D341Med (cell line): ENCODE measurements at regions not wholly inside any gene's neighbourhood (a gene's known extent, or its start where the extent isn't known, plus 50 kb on each side); places are given as distances from the start of the nearest gene placed in this dataset.

Experiments
- DNase-seq: peaks from one replicate; pipeline ENCODE4 v3.0.0; 2012; ENCODE audit warnings: low spot score

- DNase-seq, result no peak
Observed at GRCh38 chr3:193929921-193930646, 205.9 kb upstream of the HES1 start.

GRCh38 chr3:193932136-193932535 lies 203.8 kb upstream of the HES1 start:
- no peak for DNase-seq

GRCh38 chr3:193932576-193932975 lies 203.4 kb upstream of the HES1 start:
- no peak for DNase-seq

GRCh38 chr3:193933451-193933850 lies 202.5 kb upstream of the HES1 start:
- no peak for DNase-seq

- DNase-seq, result no peak
Observed at GRCh38 chr3:193935916-193936315, 200.0 kb upstream of the HES1 start.

- no peak for DNase-seq
Observed at GRCh38 chr3:193938613-193939012, 197.3 kb upstream of the HES1 start.

- no peak for DNase-seq
Observed at GRCh38 chr3:193939527-193939926, 196.4 kb upstream of the HES1 start.

GRCh38 chr3:193940526-193940925 lies 195.4 kb upstream of the HES1 start:
- no peak for DNase-seq

- DNase-seq, result no peak
Observed at GRCh38 chr3:193941486-193941885, 194.5 kb upstream of the HES1 start.

- no peak for DNase-seq
Observed at GRCh38 chr3:193942516-193943055, 193.4 kb upstream of the HES1 start.

- DNase-seq, result no peak
Observed at GRCh38 chr3:193943200-193943599, 192.7 kb upstream of the HES1 start.

- no peak for DNase-seq
Observed at GRCh38 chr3:193943851-193944517, 192.0 kb upstream of the HES1 start.

GRCh38 chr3:193944518-193944884 lies 191.4 kb upstream of the HES1 start:
- no peak for DNase-seq

- DNase-seq, result no peak
Observed at GRCh38 chr3:193945143-193945542, 190.8 kb upstream of the HES1 start.

- DNase-seq, result no peak
Observed at GRCh38 chr3:193946945-193947344, 189.0 kb upstream of the HES1 start.

- DNase-seq, result no peak
Observed at GRCh38 chr3:193947596-193947995, 188.4 kb upstream of the HES1 start.

GRCh38 chr3:193948459-193948858 lies 187.5 kb upstream of the HES1 start:
- DNase-seq, result no peak

GRCh38 chr3:193951859-193952258 lies 184.1 kb upstream of the HES1 start:
- no peak for DNase-seq

GRCh38 chr3:193954752-193955151 lies 181.2 kb upstream of the HES1 start:
- no peak for DNase-seq

GRCh38 chr3:193955719-193956118 lies 180.2 kb upstream of the HES1 start:
- DNase-seq, result no peak

GRCh38 chr3:193959861-193960260 lies 176.1 kb upstream of the HES1 start:
- DNase-seq, result no peak

GRCh38 chr3:193960487-193961274 lies 175.3 kb upstream of the HES1 start:
- no peak for DNase-seq
